T47D (cell line): ENCODE measurements at regions not wholly inside any gene's neighbourhood (a gene's known extent, or its start where the extent isn't known, plus 50 kb on each side); places are given as distances from the start of the nearest gene placed in this dataset.
"Not testable (repeated sequence)": the region's sequence is repeated elsewhere in the genome, so short reads cannot be mapped to it uniquely, and the experiment has no call there.

Source experiments
- DNase-seq, 2 experiments: peaks; one replicate each; pipeline versions ENCODE4 v3.0.0 to v3.0.0-alpha.2; 2011 to 2012; ENCODE audit warnings: low read depth in 1 of 2, low spot score in 1 of 2
- in situ Hi-C: cut with HindIII; loops from 2 replicates; pipeline ENCODE4 v1.10.0; 2016; ENCODE audit warnings: low sequenced_read_pairs, low pct_unique_long_range_greater_than_20kb

DNA sequence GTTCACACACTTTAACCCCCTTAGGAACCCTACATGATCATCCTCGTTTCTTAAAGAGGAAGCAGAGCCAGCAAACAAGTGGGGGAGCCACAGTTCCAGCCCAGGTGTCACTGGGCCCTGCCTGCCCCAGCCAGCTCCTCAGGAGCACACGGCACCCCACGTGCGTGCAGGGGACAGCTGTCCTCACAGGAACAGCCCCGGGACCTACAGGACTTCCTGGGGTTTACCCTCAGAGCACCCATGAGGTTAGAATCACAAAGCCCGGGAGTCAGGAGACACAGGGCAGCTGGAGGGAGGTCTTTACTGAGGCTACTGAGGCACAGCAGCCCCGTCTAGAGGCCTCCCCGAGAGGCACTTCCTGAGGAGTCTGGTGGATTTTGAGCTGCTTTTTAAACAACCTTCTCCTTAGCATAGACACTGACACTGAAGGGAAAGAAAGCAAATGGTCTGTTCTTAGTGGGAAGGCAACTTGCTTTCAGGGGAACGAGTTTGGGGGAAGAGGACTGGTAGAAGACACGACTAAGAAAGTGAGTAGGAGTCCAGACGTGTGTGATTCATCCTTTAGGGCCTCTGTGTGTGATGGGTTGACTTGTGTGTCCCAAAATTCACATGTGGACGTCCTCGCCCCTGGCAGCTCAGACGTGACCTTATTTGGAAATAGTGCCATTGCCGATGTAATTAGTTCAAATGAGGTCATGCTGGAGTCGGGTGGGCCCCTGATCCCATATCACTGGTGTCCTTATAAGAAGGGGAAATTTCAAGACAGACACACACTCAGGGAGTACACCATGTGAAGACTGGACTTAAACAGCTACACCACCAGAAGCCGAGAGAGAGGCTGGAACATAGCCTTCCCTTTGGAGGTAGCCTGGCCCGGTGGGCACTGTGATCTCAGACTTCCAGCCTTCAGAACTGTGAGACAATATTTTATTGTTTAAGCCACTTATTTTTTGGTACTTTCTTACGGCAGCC, 278.4 kb upstream of the PLGLB2 start:
- in situ Hi-C loops, DNase-seq: not testable (repeated sequence)

DNA sequence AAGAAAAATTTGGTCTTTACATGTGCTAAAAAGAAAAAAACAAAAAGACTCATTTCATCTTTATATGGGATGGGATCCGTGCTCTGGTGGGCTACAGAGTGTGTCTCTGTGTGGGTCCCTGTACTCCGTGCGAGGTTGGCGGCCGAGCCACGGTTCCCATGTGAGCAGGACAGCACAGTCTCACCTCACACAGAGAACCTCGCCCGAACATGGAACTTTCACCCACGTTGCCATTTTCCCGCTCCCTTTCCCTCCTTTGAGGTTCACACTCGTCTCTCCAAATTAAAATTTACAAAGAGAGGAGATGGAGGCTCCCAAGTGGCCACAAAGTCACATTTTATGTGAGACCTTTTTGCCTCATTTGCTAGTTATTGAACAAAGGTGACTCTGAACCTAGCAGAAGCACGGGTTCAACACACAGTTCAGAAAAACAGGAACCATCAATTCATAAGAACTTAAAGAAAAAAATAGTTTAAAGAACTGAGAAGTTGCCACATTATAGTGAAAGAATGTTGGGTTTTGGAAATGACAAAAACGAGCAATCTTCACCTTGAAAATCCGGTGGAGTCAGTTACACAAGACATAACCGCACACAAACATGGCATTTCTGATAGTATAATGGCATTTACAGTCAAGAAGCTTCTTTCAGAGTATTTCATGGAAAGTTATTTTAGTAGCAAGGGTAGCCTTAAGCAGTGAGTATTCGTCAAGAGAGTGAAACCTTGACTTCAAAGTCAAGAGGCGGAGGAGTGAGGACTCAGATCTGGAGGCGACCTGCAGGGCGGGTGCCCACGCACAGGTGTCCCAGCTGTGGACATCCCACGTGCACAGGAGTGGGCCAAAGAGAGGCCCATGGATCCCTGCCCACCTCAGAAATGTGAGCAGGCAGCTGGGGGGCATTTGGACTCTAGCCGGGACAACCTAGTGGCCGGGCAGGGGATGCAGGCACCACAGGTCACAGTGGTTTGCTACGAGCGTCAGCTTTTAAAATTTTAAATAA, 277.2 kb upstream of the PLGLB2 start:
- in situ Hi-C loops, DNase-seq: not testable (repeated sequence)

DNA sequence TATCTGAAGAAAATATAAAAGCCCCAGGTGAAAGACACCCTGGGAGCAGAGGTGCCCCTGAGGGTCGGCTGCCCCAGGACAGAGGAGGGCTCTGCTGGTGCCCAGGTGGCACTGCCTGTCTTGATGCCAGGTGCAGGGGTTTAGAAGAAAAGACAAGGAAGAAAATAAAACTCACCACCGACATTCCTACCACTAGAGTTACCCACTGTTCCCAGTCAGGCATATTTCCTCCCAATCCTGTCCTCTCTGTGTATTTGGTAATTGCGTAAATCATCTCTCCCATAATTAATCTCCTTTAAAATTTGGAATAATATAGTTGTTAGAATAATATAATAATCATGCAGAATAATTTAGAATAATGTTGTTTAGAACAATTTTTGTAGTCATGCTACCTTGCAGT, 276.4 kb upstream of the PLGLB2 start:
- in situ Hi-C loops = not testable (repeated sequence)

GRCh38 chr2:87476223-87476872, 271.5 kb upstream of the PLGLB2 start:
- DNase-seq, in situ Hi-C loops: not testable (repeated sequence)

More for the DNA sequence above, 276.4 kb upstream of the PLGLB2 start:
- DNase-seq = peak in 1 of 2 experiments; percentile 13

DNA sequence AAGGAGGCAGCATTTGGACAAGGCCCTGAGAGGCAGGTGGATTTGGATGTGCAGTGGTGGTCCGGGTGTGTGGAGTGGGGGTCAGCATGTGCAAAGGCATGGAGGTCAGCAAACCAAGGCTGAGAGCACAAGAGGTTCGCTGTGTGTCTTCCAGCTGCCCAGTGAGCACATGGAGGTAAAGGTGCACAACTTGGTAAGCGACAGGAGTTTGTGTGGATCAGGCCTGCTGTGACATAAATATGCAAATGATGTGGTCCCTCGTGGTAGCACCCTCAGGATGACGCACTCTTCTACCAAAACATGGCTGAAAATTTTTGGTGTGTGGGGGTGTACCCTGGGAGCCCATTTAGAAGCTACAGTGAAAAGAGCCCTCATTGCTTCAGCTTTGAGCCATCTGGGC, 271.0 kb upstream of the PLGLB2 start:
- in situ Hi-C loops, DNase-seq: not testable (repeated sequence)

DNA sequence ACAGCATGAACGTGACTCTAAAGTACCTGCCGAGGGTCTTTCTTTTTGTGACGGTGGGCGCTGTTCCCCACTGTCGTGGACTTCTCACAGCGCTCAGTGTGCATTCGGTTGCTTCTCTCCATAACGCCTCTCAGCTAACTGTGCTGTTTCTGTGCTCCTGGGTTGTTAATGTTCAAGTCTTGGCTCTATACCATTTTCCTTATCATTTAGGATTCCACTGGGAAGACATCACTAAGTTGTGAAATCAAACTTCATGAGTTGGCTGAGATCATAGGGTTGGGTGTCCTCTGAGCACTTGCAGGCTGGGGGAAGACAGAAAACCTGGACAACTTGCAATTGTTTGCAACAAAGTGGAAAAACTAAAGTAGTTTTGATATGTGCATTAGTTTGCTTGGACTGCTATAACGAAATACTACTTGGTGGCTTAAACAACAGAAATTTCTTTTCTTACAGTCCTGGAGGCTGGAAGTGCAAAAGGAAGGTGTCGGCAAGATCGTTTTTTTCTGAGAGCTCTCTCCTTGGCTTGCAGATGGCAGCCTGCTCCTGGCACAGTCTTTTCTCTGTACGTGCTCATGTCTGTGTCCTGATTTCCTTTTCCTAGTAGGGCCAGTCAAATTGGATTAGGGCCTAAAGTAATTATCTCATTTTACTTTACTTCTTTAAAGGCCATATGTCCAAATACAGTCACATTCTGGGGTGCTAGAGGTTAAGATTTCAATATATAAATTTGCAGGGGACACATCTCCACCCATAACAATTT, 270.0 kb upstream of the PLGLB2 start:
- in situ Hi-C loops = not testable (repeated sequence)

GRCh38 chr2:87478911-87479310, 269.0 kb upstream of the PLGLB2 start:
- in situ Hi-C loops, DNase-seq: not testable (repeated sequence)

More for the DNA sequence above, 270.0 kb upstream of the PLGLB2 start:
- DNase-seq = not testable (repeated sequence)

DNA sequence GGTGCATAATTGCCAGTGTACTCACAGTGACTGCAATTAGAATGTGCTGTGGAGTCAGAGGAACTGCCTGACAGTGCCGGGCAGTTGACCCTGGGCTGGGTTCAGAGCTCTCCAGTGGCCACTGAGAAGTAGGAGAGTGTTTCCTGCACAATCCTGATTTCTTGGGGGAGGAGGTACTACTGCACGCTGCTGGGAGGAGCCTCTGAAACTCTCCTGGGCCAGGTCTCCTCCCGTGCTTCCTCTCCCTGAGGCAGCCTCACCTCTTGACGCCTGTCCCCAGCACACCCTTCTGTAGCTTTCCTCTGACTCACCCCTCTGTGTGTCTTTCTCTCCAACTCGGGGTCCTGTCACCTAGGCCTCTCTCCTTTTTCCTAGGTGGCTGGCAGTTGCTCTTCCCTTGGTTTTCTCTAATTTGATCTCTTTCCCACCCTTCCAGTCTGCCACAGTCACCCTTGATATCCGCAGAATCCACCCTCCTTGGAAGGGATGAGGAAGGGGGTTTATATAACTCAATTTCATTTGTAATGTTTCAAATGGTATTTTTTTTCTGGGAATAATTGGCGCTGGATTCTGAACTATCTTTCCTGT, 264.7 kb upstream of the PLGLB2 start:
- DNase-seq = peak in 1 of 2 experiments; percentile 33
- in situ Hi-C loops = not testable (repeated sequence)

DNA sequence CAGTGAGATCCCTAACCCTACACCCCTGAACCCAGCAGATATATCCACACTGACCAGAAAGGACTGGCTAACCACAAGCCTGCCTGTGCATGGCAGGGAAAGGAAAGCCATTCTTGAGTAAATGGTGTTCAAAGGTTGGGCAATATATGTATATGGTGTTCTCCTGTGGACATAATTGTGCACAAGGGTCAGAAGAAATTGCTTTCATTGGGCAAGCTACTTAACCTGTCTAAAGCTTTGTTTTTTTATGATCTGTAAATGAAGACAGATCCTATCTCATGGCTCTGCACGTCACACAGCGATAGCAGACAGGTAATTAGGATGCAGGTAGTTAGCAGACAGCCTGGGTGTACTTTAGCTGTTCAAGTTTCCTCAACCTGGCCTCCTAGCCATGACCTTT, 263.5 kb upstream of the PLGLB2 start:
- in situ Hi-C loops, DNase-seq: not testable (repeated sequence)

GRCh38 chr2:87485455-87485854, 262.4 kb upstream of the PLGLB2 start:
- in situ Hi-C loops = not testable (repeated sequence)
- peak in 1 of 2 experiments; percentile 3 for DNase-seq

DNA sequence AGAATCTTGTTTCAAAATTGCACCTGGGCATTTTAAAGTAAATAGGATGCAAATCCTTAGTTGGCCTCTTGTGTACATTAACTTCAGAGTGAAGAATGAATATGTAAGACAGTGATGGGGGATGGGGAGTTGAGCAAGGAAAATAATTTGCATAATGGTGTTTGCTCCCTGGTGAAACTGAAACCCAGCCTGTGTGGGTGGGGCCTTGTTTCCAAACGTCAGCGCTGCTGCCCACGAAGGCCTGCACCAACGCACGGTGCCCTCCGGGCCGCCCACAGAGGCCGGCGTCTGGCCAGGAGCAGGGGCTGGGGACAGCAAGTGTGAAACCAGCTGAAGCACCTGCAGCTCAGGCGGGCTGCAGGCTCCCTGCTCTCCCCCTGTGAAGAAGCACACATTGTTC, 262.0 kb upstream of the PLGLB2 start:
- in situ Hi-C loops = not testable (repeated sequence)

GRCh38 chr2:87486413-87486812, 261.5 kb upstream of the PLGLB2 start:
- DNase-seq, in situ Hi-C loops: not testable (repeated sequence)

More for the DNA sequence above, 262.0 kb upstream of the PLGLB2 start:
- not testable (repeated sequence) for DNase-seq

GRCh38 chr2:87488021-87488420, 259.9 kb upstream of the PLGLB2 start:
- in situ Hi-C loops, DNase-seq: not testable (repeated sequence)

DNA sequence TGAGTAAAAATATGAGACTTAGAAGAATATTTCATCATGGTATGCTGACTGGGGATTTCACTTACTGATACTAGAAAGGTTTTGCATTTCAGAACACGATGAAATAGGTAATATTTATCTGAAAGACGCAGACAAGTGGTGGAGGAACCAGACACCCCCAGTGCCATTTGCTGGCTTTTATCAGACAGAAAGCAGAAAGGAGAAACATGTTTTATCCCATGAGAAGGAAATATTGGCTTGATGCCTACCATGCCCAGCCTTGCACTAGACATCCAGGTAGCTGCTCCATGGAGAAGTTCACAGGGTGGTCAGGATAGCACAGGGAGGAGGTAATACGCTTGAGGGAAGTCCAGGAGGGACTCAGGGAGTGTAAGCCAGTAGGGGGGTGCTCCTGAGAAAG, 258.9 kb upstream of the PLGLB2 start:
- DNase-seq, in situ Hi-C loops: not testable (repeated sequence)

DNA sequence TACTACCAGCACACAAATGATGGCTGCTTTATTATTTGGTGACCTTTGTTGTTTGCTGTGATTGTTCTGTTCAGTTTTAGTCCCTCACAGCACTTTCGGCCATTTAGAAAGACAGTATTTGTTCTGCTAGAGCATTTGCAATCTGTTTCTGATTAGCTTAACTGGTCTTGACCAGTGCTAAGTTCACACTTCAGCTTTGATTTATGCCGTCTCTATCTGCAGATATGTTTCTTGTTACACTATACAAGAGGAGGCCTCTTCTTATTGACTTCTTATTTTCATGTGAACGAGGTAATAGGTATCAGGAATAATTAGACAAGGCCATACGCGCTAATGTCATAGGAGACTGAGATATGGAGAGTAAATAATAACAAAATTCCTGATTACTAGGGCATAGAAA, 253.0 kb upstream of the PLGLB2 start:
- DNase-seq, in situ Hi-C loops: not testable (repeated sequence)

- in situ Hi-C loops, DNase-seq: not testable (repeated sequence)
These were observed 252.4 kb upstream of the PLGLB2 start for GRCh38 chr2:87495455-87495854.
